PFSK-1 (cell line): ENCODE measurements at regions not wholly inside any gene's neighbourhood (a gene's known extent, or its start where the extent isn't known, plus 50 kb on each side); places are given as distances from the start of the nearest gene placed in this dataset.

ENCODE experiments used
- FOXP2 ChIP-seq: optimal IDR thresholded peaks from 2 replicates; pipeline ENCODE3; 2011; ENCODE audit warnings: borderline replicate concordance, control low read depth, inconsistent platforms; ENCODE audit not compliant: insufficient read depth; ENCODE audit errors: extremely low read length, extremely low read depth
- POLR2AphosphoS5 ChIP-seq: IDR thresholded peaks from 2 replicates; pipeline ENCODE4 v1.6.1; 2012; ENCODE audit warnings: low read depth, mild to moderate bottlenecking, control low read depth, low read length, moderate library complexity
- SIN3A ChIP-seq: IDR thresholded peaks from 2 replicates; pipeline ENCODE4 v1.6.1; 2012; ENCODE audit warnings: mild to moderate bottlenecking, low read length, moderate library complexity, borderline replicate concordance; ENCODE audit not compliant: insufficient read depth
- TAF1 ChIP-seq: IDR thresholded peaks from 2 replicates; pipeline ENCODE4 v1.6.1; 2012; ENCODE audit warnings: low read length, control low read depth, borderline replicate concordance; ENCODE audit not compliant: insufficient read depth
- TF ChIP-seq, protein P1 (sequence below), 2 experiments: IDR thresholded peaks; 2 replicates each; pipeline versions ENCODE4 v1.6.1 to v1.8.0; 2011 to 2012; ENCODE audit warnings: low read depth in 2 of 2, low read length in 2 of 2, control low read depth in 1 of 2, inconsistent platforms in 1 of 2, mild to moderate bottlenecking in 1 of 2, moderate library complexity in 1 of 2; ENCODE audit not compliant: insufficient read depth in 1 of 2

DNA sequence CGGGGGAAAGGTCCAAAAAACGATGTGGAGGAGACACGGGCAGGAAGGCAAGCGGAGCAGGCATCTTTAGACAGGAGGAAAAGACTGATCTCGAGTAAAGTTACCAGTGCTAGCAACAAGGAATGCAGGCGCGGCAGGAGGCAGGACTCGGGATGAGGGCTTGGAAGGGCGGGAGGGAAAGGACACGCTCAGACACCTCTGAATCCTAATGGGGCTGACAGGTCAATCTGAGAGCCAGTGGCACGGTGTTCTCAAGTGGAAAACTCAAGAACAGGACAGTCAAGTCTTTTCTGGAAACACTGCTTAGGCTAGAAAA lies 155.3 kb upstream of the COBL start:
- no peak for TF ChIP-seq FOXP2
- TF ChIP-seq TAF1: no peak
- TF ChIP-seq, protein P1, sequence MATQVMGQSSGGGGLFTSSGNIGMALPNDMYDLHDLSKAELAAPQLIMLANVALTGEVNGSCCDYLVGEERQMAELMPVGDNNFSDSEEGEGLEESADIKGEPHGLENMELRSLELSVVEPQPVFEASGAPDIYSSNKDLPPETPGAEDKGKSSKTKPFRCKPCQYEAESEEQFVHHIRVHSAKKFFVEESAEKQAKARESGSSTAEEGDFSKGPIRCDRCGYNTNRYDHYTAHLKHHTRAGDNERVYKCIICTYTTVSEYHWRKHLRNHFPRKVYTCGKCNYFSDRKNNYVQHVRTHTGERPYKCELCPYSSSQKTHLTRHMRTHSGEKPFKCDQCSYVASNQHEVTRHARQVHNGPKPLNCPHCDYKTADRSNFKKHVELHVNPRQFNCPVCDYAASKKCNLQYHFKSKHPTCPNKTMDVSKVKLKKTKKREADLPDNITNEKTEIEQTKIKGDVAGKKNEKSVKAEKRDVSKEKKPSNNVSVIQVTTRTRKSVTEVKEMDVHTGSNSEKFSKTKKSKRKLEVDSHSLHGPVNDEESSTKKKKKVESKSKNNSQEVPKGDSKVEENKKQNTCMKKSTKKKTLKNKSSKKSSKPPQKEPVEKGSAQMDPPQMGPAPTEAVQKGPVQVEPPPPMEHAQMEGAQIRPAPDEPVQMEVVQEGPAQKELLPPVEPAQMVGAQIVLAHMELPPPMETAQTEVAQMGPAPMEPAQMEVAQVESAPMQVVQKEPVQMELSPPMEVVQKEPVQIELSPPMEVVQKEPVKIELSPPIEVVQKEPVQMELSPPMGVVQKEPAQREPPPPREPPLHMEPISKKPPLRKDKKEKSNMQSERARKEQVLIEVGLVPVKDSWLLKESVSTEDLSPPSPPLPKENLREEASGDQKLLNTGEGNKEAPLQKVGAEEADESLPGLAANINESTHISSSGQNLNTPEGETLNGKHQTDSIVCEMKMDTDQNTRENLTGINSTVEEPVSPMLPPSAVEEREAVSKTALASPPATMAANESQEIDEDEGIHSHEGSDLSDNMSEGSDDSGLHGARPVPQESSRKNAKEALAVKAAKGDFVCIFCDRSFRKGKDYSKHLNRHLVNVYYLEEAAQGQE (IDR thresholded peaks at IDR 0.05; ENCODE audit: insufficient read depth in 1 of 2, low read depth in 2 of 2, low read length in 2 of 2): no peak
- TF ChIP-seq SIN3A: no peak
- no peak for TF ChIP-seq POLR2AphosphoS5

DNA sequence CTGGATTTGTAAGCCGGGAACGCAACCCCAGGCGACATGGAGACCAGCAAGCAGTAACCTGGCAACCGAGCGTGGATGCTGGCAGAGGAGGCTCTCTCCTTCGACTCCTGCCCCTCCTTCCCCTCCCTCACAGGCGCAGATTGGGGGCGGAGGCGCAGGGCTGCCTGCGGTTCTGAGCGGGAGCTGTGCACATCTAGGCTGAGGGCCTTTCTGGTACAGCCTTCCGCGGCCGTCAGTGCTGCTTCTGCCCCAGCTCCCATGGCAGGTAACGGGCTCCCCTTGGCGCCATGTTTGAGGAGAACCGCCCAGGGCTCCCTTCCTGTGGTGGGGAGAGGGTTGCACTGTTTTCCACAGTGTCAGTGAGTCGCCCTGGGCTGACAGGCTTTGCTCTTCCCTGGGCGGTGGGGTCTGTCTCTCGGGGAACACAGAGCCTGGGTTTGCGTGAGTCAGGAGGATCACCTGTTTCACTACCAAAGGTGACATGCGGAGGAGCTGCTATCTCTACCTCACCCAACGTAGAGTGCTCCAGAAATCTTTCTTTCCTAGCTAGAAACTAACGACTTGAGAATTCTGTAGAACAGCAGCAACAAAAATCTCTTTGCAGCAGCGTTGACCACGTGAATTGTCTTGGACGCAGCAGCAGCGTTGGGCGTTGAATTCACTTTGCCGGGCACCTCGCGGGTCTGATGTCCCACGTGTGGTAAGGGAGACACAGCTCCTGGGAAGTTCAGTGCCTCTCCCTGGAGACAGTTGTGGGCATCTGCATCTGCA lies 154.8 kb upstream of the COBL start:
- TF ChIP-seq TAF1 (no peak), FOXP2 (no peak), SIN3A (no peak), POLR2AphosphoS5 (no peak)
- TF ChIP-seq, protein P1 (IDR thresholded peaks at IDR 0.05; ENCODE audit: insufficient read depth in 1 of 2, low read depth in 2 of 2, low read length in 2 of 2): no peak

DNA sequence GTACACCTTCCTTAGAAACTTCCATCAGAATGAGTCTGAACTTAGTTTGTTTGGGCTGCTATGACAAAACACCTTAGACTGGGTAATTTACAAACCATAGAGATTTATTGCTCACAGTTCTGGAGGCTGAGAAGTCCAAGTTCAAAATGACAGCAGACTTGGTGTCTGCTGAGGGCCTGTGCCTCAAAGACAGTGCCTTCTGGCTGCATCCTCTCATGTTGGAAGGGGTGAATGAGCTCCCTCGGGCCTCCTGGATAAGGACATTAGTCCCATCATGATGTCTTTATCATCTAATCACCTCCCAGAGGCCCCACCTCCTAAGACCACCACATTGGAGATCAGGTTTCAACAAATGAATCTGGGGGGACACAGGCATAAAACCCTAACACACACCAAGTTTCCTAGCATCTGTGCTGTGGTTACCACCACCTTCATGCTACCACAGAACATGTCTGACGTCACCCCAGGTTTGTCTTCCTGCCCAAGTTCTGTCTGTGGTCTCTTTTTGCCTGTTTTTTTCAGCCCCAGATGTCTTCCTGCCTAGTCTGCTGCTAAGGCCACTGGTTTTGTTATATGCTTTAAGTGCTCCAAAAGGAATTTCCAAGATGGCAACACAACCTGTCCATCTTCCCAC lies 150.9 kb upstream of the COBL start:
- no peak for TF ChIP-seq POLR2AphosphoS5
- no peak for TF ChIP-seq SIN3A
- TF ChIP-seq TAF1: no peak
- no peak for TF ChIP-seq FOXP2
- TF ChIP-seq, protein P1 (IDR thresholded peaks at IDR 0.05; ENCODE audit: insufficient read depth in 1 of 2, low read depth in 2 of 2, low read length in 2 of 2): no peak

DNA sequence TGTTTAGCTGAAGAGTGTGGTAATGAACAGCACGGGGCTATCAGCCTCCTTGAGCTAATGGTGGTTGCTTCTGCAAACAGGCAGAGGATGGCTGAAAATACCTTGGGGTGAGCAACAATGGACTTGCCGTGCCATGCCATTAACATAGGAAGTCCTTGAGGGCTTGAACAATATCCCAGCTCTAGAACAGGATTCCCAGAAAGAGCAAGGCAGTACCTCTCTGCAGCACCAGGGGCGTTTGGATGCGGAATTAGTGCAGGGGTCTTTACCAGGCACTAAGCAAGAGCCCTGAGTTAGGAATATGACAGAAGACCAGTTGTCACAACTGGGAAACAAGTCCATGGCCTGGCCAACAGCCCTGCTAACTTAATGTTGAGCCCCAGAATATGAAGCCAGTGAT lies 143.2 kb upstream of the COBL start:
- TF ChIP-seq FOXP2: no peak
- TF ChIP-seq, protein P1 (IDR thresholded peaks at IDR 0.05; ENCODE audit: insufficient read depth in 1 of 2, low read depth in 2 of 2, low read length in 2 of 2): peak in 1 of 2 experiments; percentile 13; a peak in 1 of 4 replicates
